Heart left ventricle (tissue), 13 donors: ENCODE measurements at regions not wholly inside any gene's neighbourhood (a gene's known extent, or its start where the extent isn't known, plus 50 kb on each side); places are given as distances from the start of the nearest gene placed in this dataset.

ENCODE experiments used
- CTCF ChIP-seq, 12 donors: fragments of 200-600 bp; sonication (generic) in 4 of 12; IDR thresholded peaks; one replicate each; pipeline versions ENCODE4 v1.5.0 to v1.8.0; 2018 to 2022; ENCODE audit warnings: antibody characterized with exemption in 12 of 12, mild to moderate bottlenecking in 5 of 12
- POLR2A ChIP-seq, 2 donors: fragments of 450-650 bp; IDR thresholded peaks; one replicate each; pipeline ENCODE4 v1.6.1; 2017; ENCODE audit warnings: antibody characterized with exemption in 2 of 2, mild to moderate bottlenecking in 2 of 2, moderate library complexity in 2 of 2
- donor health status: ischemic (EF 13 %, LVEDD 7.1; RV severe dilation, severe dysfunction).
- donor health status: DM: no; HTN: yes; CAD: no.
- donor health status: DM: no; HTN: no; CAD: no.
- donor health status: ischemic (EF 25% LVEDD 6.9; RV normal size, moderate dysfunction).
- donor health status: ischemic (EF 25% LVEDD 5.7; RV mildly dilated, moderate dysfunction).
- donor health status: ischemic (EF 35%, LVEDD 5.7; RV mildly dilated, moderate dysfunction).
- donor health status: nonischemic (EF 11% LVEDD 7.7; RV severe dilation, severe dysfunction).
- donor health status: DM: yes; HTN: yes; CAD: no.
- donor health status: PGD.
- donor health status: ischemic (EF 29% LVEDD 5.4; RV normal size, mild dysfunction).
- donor health status: nonischemic (EF 23%, LVEDD 6.1; RV moderate dilation, normal function).

DNA sequence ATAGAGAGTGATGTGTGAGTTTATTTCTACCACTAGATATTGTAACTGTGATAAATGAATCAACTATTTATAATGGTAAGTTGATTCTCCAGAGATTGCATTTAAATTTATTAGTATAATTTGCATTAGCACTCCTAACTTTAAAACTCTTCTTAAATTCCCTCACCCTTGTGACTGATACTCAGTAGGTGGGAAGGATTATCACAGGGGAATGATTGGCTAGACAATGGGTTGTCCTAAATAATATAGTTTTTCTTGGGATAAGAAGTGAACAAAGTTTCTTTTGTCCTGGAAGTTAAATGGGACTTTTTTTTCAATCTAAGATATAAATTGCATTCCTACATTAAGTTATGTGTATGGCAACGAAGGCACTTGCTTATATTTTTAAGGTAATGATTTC lies 169.2 kb upstream of the PITX2 start:
- TF ChIP-seq CTCF (IDR thresholded peaks at IDR 0.05) (no peak), POLR2A (IDR thresholded peaks at IDR 0.05) (no peak)
